ENCODE measurements at regions not wholly inside any gene's neighbourhood (a gene's known extent, or its start where the extent isn't known, plus 50 kb on each side); places are given as distances from the start of the nearest gene placed in this dataset.
A peak's percentile ranks its signal among the peaks of the same experiment; 100 is the strongest.

GRCh38 chr17:33750943-33751701 lies 458.0 kb upstream of the ASIC2 start:
- FAIRE-seq = no peak
- DNase-seq (ENCODE audit: insufficient read length, low spot score) = peak; percentile 68

- no peak for DNase-seq (ENCODE audit: insufficient read length, low spot score)
These were observed 458.6 kb upstream of the ASIC2 start for GRCh38 chr17:33751702-33752065.

GRCh38 chr17:33753452-33753851 lies 460.4 kb upstream of the ASIC2 start:
- DNase-seq (ENCODE audit: insufficient read length, low spot score) = no peak
- FAIRE-seq = no peak

More at GRCh38 chr17:33751702-33752065, 458.6 kb upstream of the ASIC2 start:
- FAIRE-seq = no peak

- no peak for FAIRE-seq
These were observed 462.9 kb upstream of the ASIC2 start for GRCh38 chr17:33756021-33756420.

DNA sequence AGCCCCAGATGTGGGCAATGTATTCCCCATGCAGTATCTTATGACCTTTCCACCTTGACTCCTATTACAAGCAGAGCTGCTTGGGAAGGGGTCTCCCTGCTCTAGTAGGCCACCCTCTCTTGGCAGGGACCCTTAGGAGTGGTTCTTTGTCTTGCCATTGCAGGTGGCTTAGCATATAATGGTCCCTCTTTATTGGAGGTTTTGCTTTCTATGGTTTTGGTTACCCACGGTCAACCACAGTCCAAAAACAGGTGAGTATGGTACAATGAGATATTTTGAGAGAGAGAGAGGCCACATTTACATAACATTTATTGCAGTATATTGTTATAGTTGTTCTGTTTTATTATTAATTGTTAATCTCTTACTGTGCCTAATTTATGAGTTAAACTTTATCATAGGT lies 472.8 kb upstream of the ASIC2 start:
- FAIRE-seq (no peak), DNase-seq (ENCODE audit: insufficient read length, low spot score) (no peak)

More at GRCh38 chr17:33756021-33756420, 462.9 kb upstream of the ASIC2 start:
- DNase-seq (ENCODE audit: insufficient read length, low spot score) = no peak

DNA sequence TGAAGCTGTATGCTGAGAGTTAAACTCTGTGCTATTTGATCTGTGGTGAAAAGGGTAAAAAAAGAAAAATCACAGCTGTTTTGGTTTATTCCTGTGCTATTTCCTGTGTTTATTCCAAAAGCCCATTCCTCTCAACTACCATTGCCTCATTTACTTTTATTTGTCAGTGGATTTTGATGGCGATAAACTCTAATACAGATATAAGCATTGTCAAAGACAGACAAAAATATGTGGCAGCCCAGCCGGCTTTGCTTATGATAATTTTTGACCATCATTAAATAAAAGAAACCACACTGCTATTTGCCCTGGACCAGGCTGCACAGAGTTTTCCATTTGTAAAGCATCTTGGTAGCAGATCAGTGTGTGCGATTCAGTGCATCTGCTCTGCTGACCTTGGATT lies 473.6 kb upstream of the ASIC2 start:
- no peak for FAIRE-seq

DNA sequence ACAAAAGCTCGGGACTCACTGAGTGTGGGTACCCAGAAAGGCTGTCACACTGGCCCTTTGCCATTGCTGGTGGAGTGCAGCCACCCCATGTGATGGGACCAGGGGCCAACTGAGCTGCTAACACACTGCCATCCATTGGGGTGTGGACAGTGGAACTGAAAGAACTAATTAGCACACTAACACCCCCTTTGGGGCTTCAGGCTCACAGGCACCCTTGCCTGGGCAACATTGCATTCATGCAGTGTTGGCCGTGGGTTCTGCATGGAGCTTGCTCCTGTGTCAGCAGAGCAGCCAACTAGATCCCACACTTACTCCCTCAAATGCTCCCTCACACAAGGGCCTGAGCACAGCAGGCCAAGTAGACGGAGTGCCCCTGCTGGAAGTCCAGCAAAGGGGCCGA lies 476.0 kb upstream of the ASIC2 start:
- FAIRE-seq = no peak
- DNase-seq (ENCODE audit: insufficient read length, low spot score) = no peak

More for the DNA sequence above, 473.6 kb upstream of the ASIC2 start:
- no peak for DNase-seq (ENCODE audit: insufficient read length, low spot score)

DNA sequence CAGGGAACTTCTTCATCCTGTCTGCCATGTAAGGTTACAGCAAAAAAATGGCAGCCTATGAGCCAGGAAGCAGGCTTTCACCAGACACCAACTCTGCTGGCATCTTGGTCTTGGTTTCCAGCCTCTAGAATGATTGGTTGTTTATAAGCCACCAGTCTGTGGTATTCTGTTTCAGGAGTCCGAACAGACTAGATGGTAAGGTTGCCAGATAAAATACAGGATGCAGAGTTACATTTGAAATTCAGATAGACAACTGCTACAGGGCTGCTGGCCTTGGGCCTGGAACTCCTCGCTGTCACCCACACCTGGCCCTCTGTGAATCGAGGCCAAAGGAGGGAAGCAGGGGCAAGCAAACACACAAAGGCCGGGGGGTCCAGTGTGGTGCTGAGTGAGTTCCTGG lies 478.8 kb upstream of the CCL2 start:
- no peak for DNase-seq (ENCODE audit: insufficient read length, low spot score)
- no peak for FAIRE-seq

DNA sequence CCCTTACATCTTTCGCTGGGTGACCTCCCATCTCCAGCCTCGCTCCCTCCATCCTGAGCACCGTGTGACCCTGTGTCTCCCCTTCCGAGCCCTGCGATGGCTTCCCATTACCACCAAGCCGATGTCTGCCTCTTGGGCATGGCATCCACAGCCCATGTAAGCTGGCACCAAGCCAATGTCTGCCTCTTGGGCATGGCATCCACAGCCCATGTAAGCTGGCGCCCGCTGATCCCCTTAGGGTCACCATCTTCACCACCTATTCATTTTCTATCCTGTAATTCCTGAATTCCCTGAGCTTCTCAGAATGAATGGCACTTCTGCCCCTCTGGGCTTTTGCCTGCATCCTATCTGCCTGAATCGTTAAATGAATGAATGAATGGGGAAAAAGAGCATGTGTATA lies 478.2 kb upstream of the CCL2 start:
- FAIRE-seq (no peak), DNase-seq (ENCODE audit: insufficient read length, low spot score) (no peak)

DNA sequence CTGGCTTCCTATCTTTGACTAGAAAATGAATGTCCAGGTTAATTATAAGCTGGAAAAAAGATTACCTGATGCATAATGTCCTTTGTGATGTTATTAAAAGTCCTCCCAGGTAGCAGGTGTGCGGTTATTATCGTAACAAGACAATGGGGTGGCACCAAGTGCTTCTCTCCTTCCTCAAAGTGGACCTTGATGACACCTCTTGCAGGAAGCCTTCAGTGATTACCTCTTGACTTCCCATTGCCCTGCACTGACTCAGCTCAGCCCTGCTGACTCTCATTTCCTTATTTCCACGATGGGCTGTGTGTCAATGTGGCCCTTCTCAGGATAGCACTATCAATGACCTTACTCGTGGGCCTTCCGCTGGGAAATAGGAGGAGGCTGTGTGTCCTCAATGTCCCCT lies 477.4 kb upstream of the CCL2 start:
- FAIRE-seq (no peak), DNase-seq (ENCODE audit: insufficient read length, low spot score) (no peak)

DNA sequence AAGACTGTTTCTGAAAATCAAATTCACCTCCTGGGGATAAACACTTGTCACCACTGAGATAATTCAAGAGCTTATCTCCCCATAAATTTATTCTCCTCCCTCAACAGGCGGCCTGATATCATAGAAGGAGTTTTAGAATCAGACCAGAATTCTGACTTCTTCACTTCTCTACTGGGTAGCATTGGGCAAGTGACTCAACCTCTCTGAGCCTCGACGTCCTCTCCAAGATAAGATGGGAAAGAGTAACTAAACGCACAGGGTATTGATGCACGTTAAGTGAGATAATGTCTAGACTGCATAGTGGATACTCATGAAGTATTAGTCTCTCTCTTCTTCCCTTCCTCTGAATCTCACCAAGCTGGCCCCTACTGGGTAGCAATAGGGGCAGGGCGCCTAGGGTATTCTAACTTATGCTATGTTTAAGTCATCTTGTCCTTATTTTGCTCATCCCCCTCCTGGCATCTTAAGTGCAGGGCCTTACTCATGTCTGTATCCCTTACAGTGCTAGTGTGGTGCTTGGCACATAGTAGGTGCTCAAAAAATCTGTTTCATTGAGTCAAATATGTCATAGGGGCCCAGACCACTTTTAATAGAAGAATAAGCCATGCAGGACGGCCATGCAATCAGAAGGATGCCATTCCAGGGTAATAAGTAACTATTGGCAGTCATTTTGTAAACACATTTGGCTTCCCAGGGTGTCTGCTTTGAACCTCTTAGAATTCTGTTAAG lies 476.4 kb upstream of the CCL2 start:
- no peak for DNase-seq (ENCODE audit: insufficient read length, low spot score)
- no peak for FAIRE-seq

DNA sequence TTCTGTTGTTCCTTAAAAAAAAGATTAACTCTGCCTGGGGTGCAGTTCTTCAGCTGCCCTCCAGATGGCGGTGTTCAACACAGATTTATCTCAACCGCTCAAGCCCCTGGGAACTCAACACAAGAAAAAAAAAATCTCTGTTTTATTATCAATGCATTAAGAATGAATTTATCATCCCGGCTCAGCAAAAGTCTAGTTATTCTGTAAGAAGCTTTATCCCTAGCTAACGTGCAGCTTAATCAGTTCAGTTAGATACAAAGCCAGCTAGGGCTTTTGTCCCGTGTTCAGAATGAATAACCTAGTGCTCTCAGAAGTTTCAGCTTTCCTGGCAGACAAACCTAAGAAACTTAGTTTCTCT lies 475.9 kb upstream of the CCL2 start:
- DNase-seq (ENCODE audit: insufficient read length, low spot score) = peak; percentile 46
- FAIRE-seq = no peak

- no peak for DNase-seq (ENCODE audit: insufficient read length, low spot score)
- no peak for FAIRE-seq
These were observed 469.8 kb upstream of the CCL2 start for GRCh38 chr17:33785281-33785680.

- DNase-seq (ENCODE audit: insufficient read length, low spot score) = no peak
- no peak for FAIRE-seq
These were observed 468.6 kb upstream of the CCL2 start for GRCh38 chr17:33786478-33786877.

DNA sequence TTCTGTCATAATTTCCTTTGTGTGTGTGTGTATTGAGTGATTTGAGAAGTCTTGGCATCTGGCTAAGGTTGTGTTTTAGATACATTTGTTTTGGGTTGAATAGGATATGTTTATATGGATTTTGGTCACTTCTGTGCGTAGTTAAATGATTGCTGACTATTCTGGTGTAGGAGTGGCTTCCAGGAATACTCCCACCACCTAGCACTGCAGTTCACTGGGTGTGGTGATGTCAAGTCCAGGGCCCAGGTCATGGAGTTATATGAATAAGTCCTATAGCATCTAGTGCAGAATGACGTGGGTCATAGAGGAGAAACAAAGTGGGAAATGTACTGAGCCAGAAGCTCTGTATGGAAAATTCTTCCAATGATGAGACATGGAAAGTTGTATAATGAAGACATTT lies 465.4 kb upstream of the CCL2 start:
- FAIRE-seq (no peak), DNase-seq (ENCODE audit: insufficient read length, low spot score) (no peak)

GRCh38 chr17:33797181-33797580 lies 457.9 kb upstream of the CCL2 start:
- no peak for FAIRE-seq

DNA sequence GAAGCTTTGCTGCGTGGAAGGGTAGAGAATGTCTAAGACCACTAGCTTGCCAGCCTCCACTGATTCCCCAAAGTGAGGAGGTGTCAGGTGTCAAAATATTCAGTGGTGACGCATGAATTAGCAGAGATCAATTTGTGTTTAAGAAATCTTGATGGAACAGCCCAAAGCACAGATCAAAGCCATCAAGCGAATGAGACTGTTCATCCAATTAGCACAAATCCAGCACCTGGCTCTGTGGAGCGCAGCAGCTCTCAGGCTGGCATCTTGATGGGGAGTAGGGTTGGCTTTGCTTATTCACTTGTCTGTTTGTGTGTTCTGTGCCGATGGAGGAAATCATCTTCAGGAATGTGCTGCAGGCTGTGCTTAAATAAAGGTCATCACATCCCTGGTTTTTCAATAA lies 456.8 kb upstream of the CCL2 start:
- DNase-seq (ENCODE audit: insufficient read length, low spot score) = no peak
- no peak for FAIRE-seq

More at GRCh38 chr17:33797181-33797580, 457.9 kb upstream of the CCL2 start:
- no peak for DNase-seq (ENCODE audit: insufficient read length, low spot score)

DNA sequence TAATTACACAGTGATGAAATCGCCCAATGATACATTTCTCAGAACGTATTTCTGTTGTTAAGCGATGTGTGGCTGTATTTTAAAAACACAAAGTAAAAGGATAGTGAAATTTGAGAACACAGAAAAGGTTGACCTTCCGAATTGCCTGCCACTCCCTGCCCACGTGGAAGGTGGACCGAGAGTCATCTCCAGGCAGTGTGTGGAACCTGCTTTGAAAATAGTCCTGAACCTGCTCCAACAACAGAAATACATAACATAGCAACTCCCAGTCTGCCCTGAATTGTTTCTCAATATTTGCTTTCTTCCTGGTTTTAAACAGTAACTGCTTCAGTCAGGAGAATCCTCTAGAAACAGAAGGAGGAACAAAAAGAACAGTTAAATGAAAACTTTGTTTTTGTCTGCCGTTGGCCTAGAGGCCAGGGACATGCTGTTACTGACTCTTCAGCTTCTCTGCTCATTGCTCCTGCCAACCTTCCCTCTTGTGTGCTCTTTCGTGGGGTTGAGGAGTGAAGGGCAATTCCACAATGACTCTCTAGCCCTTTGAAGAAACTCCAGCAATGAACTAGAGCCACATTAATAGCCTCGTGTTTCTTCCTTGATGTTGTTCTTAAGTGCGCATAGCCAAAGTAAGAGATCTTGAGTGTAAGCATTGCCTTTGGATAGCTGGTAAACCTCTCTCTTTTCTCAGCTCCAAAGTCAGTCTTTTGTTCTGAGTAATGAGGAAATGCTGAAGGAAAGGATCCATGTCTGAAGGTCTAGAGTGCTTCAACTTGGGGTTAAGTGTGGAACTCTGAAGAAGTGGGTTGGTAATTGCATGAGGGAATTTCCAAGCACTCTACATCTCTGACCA lies 452.5 kb upstream of the CCL2 start:
- DNase-seq (ENCODE audit: insufficient read length, low spot score) (no peak), FAIRE-seq (no peak)

GRCh38 chr17:33803199-33803685 lies 451.8 kb upstream of the CCL2 start:
- DNase-seq (ENCODE audit: insufficient read length, low spot score) (no peak), FAIRE-seq (no peak)

DNA sequence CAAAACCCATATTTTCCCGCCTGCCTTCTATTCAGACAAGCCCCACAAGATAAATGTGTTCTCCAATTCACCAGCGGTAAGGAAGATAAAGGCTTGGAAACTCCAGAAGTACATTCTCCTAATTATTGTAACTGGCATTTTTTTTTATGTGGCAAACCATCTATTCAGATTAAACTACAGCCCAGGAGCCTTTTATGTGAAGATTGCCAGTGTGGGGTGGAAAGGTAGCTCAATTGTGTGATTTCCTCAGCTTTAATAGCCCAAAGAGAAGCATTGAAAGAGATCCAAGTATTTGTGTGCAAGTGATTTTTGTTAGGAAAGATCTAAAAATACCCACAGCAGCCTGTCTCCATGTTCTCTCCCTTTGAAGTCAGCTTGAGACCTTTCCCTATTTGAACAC lies 451.4 kb upstream of the CCL2 start:
- DNase-seq (ENCODE audit: insufficient read length, low spot score) (no peak), FAIRE-seq (no peak)

DNA sequence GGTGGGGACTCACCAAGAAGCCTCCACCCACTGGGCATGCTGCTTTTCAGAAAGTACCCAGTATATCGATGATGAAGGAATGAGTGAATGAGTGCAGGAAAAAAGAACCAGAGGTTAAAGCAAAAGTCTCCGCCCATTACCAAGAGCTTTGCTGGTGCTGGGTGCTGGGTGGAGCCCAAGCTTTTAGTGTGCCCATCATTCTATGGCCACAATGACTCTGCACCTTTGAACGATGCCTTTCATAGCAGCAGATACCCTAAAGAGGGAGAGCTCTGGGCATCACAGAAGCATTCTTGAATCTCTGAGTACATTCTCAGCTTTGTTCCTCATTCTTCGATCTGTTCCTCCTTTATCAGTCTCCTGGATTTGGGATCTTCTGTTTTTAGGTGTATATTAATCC lies 450.7 kb upstream of the CCL2 start:
- FAIRE-seq (no peak), DNase-seq (ENCODE audit: insufficient read length, low spot score) (no peak)

Measured in HTR-8/SVneo (cell line).